ENCODE measurements at regions not wholly inside any gene's neighbourhood (a gene's known extent, or its start where the extent isn't known, plus 50 kb on each side); places are given as distances from the start of the nearest gene placed in this dataset.

DNA sequence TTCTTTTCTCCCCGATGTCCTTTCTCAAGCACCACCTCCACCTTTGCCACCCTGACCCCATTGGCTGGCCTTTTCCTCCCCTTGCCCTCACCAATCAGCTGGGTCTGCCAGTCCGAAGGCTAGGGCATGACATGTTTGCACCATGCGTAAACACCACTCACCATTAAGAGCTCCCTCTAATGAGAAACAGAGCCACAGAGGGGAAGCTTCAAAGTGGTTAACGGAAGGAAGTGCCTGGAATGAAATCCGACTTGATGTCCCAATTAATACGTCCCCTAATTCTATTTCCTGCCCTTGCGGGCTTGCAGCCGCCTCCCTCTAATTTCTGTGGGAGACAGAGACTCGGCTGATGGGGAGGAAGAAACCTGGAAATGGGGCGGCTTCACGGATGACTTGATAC lies 318.5 kb upstream of the TBX3 start:
- Histone ChIP-seq H3K4me2 (ENCODE audit: low read length) (no peak overlapping the region), H3K4me3 (ENCODE audit: low read length) (no peak overlapping the region), H3K27me3 (ENCODE audit: low read length) (no peaks in the 10 kb centered on the region), H3F3A (ENCODE audit: low read length, unreplicated experiment) (peaks cover 6% of the 10 kb centered on the region), H3K4me1 (ENCODE audit: insufficient read depth, low read length) (peaks cover 50% of the 10 kb centered on the region), H3K9ac (ENCODE audit: low read length) (no peak overlapping the region), H2AFZ (ENCODE audit: low read length) (no peak overlapping the region), H3K27ac (ENCODE audit: low read length) (no peak overlapping the region), H3K9me3 (ENCODE audit: low read length) (no peaks in the 10 kb centered on the region), H4K20me1 (ENCODE audit: low read length) (no peaks in the 10 kb centered on the region), H3K36me3 (ENCODE audit: low read depth, low read length) (no peaks in the 10 kb centered on the region), H3K9me2 (replicated peaks; ENCODE audit: low read length) (no peaks in the 10 kb centered on the region), H3K79me2 (ENCODE audit: low read length) (no peaks in the 10 kb centered on the region)
- no TSS peak for BruUV-seq (replicated peaks)
- POLR2A ChIA-PET (ENCODE audit: unreplicated experiment) = no interaction called here
- no peak for DNase-seq
- CTCF ChIA-PET = interaction anchor here (0.6 kb wide), 1 partner anchor 834 kb away, joined by 3 read pairs; no protein-coding TSS in a partner anchor
- ATAC-seq = no peak
- intact Hi-C loops (cut with micrococcal nuclease) = loop anchor here (5.0 kb wide), 5 partner anchors 235 to 755 kb away; no protein-coding TSS in a partner anchor
- TF ChIP-seq EZH2 (IDR thresholded peaks at IDR 0.05; ENCODE audit: low read length, unreplicated experiment) (no peak), EZH2phosphoT487 (IDR thresholded peaks at IDR 0.05; ENCODE audit: borderline replicate concordance, low read length) (no peak), CTCF (conservative IDR thresholded peaks at IDR 0.05; ENCODE audit: low read depth, low read length) (no peak)

GRCh38 chr12:115001571-115002180 lies 317.7 kb upstream of the TBX3 start:
- Histone ChIP-seq H2AFZ (ENCODE audit: low read length) (no peak overlapping the region), H3K79me2 (ENCODE audit: low read length) (no peaks in the 10 kb centered on the region), H3K36me3 (ENCODE audit: low read depth, low read length) (no peaks in the 10 kb centered on the region), H3F3A (ENCODE audit: low read length, unreplicated experiment) (peaks cover 6% of the 10 kb centered on the region), H3K9ac (ENCODE audit: low read length) (no peak overlapping the region), H3K4me3 (ENCODE audit: low read length) (no peak overlapping the region), H4K20me1 (ENCODE audit: low read length) (no peaks in the 10 kb centered on the region), H3K27ac (ENCODE audit: low read length) (no peak overlapping the region), H3K4me2 (ENCODE audit: low read length) (no peak overlapping the region), H3K4me1 (ENCODE audit: insufficient read depth, low read length) (peaks cover 48% of the 10 kb centered on the region), H3K9me3 (ENCODE audit: low read length) (0 out of 2 replicates have a peak, but pooled peaks cover 1% of the 10 kb centered on the region), H3K27me3 (ENCODE audit: low read length) (no peaks in the 10 kb centered on the region), H3K9me2 (replicated peaks; ENCODE audit: low read length) (no peaks in the 10 kb centered on the region)
- no TSS peak for BruUV-seq (replicated peaks)
- POLR2A ChIA-PET (ENCODE audit: unreplicated experiment) = no interaction called here
- DNase-seq = no peak
- ATAC-seq = no peak
- TF ChIP-seq CTCF (conservative IDR thresholded peaks at IDR 0.05; ENCODE audit: low read depth, low read length) (no peak), EZH2 (IDR thresholded peaks at IDR 0.05; ENCODE audit: low read length, unreplicated experiment) (no peak), EZH2phosphoT487 (IDR thresholded peaks at IDR 0.05; ENCODE audit: borderline replicate concordance, low read length) (no peak)
- CTCF ChIA-PET = interaction anchor here (0.6 kb wide), 1 partner anchor 834 kb away, joined by 3 read pairs; no protein-coding TSS in a partner anchor
- intact Hi-C loops (cut with micrococcal nuclease) = loop anchor here (5.0 kb wide), 5 partner anchors 234 to 756 kb away; no protein-coding TSS in a partner anchor

GRCh38 chr12:115000038-115000437 lies 316.1 kb upstream of the TBX3 start:
- Histone ChIP-seq H3K4me1 (ENCODE audit: insufficient read depth, low read length) (peaks cover 40% of the 10 kb centered on the region), H2AFZ (ENCODE audit: low read length) (no peak overlapping the region), H3K4me2 (ENCODE audit: low read length) (peak overlapping the region; percentile 36), H3K27ac (ENCODE audit: low read length) (peak overlapping the region; percentile 92), H3K4me3 (ENCODE audit: low read length) (no peak overlapping the region), H3K79me2 (ENCODE audit: low read length) (no peaks in the 10 kb centered on the region), H3K9ac (ENCODE audit: low read length) (peak overlapping the region; percentile 46), H3K36me3 (ENCODE audit: low read depth, low read length) (no peaks in the 10 kb centered on the region; the same call in 1 of the 2 replicates), H3K9me2 (replicated peaks; ENCODE audit: low read length) (no peaks in the 10 kb centered on the region), H3F3A (ENCODE audit: low read length, unreplicated experiment) (peaks cover 6% of the 10 kb centered on the region), H4K20me1 (ENCODE audit: low read length) (no peaks in the 10 kb centered on the region), H3K27me3 (ENCODE audit: low read length) (no peaks in the 10 kb centered on the region), H3K9me3 (ENCODE audit: low read length) (0 out of 2 replicates have a peak, but pooled peaks cover 10% of the 10 kb centered on the region)
- BruUV-seq (replicated peaks) = no TSS peak
- peak; percentile 100 for DNase-seq
- no peak for TF ChIP-seq EZH2phosphoT487 (IDR thresholded peaks at IDR 0.05; ENCODE audit: borderline replicate concordance, low read length)
- CTCF ChIA-PET = no interaction called here
- intact Hi-C loops (cut with micrococcal nuclease) = loop anchor here (1.0 to 5.0 kb wide), 10 partner anchors 81 to 757 kb away; partner anchors contain the start of gene TBX3
- peak; percentile 74 for ATAC-seq
- POLR2A ChIA-PET (ENCODE audit: unreplicated experiment) = interaction anchor here (0.7 kb wide), 1 partner anchor 240 kb away, joined by 4 read pairs; no protein-coding TSS in a partner anchor
